Activated CD4-positive, CD25-positive, alpha-beta regulatory T cell treated with anti-CD3 and anti-CD28 coated beads, Interleukin-2, amount 50 U/mL, for 24 hours (primary cell): ENCODE measurements at regions not wholly inside any gene's neighbourhood (a gene's known extent, or its start where the extent isn't known, plus 50 kb on each side); places are given as distances from the start of the nearest gene placed in this dataset.
"Not testable (repeated sequence)": the region's sequence is repeated elsewhere in the genome, so short reads cannot be mapped to it uniquely, and the experiment has no call there.

ENCODE experiments used
- ATAC-seq, 2 donors: fragments of 150-1000 bp; cut with Tn5 transposase; one replicate each; pipeline ENCODE4 v1.10.0; 2021; ENCODE audit warnings: mild to moderate bottlenecking in 1 of 2, moderate library complexity in 1 of 2

DNA sequence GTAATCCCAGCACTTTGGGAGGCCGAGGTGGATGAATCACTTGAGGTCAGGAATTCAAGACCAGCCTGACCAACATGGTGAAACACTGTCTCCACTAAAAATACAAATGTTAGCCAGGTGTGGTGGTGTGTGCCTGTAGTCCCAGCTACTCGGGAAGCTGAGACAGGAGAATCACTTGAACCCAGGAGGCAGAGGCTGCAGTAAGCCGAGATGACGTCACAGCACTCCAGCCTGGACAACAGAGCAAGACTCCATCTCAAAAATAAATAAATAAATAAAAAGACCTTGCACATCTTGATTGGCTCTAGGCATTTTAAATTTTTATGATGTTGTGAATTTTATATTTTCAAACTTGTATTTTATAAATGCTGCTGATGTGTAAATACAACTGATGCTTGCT is 141.7 kb downstream of the ARRDC3 start:
- not testable (repeated sequence) for ATAC-seq

- no peak for ATAC-seq
These were observed 142.9 kb downstream of the ARRDC3 start for GRCh38 chr5:91240175-91240574.

DNA sequence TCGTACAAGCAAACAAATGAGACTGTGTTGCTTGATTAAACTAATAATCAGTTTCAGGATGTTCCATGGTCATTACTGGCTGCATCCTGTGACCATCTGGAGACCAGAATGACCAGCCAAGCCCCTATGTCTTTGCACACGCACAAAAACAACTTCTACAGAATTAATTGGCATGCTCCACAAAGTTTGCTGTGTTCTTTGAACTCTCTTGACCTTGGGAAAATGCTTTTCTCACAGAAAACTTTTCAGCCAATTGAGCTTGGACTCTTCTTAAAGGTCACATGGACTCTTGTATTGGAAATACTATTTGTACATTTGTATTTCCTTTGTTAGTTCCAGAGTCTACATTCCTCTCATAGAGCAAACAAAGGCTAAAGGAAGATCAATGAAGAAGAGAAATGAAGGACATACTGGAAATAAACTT is 147.8 kb downstream of the ARRDC3 start:
- no peak for ATAC-seq

DNA sequence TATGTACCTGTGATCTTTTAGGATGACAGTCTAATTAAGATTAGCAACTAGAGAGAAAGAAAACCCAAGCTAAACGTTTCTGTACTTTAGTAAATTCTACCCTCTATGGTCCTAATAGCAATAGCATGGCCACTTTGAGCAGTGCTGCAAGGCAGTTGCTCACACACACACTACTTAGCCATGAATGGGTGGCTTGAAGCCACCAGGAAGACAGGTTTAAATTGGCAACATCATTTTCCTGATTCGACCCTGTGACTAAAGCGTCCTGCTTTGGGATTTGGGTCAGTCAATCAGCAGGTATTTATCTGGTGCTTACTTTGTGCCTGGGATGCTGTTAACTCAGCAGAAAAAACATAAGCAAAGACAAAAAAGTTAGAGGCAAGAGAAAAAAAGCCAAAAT is 150.6 kb downstream of the ARRDC3 start:
- no peak for ATAC-seq

DNA sequence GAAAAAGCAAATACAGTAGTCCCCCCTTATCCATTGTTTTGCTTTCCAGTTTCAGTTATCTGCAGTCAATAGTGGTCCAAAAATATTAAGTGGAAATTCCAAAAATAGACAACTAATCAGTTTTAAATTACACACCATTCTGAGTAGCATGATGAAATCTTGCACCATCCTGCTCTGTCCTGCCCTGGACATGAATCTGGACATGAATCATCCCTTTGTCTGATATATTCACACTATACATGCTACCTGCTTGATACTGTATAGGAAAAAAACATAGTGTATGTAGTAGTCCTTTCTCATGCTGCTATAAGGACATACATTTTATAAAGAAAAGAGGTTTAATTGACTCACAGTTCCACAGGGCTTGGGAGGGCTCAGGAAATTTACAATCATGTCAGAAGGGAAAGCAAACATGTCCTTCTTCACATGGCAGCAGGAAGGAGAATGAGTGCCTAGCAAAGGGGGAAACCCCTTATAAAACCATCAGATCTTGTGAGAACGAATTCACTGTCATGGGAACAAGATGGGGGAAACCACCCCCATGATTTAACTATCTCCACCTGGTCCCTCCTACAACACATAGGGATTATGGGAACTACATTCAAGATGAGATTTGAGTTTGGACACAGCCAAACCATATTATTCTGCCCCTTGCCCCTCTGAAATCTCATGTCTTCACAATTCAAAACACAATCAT is 153.9 kb downstream of the ARRDC3 start:
- ATAC-seq, result no peak

GRCh38 chr5:91228188-91228587 is 154.9 kb downstream of the ARRDC3 start:
- ATAC-seq, result no peak

GRCh38 chr5:91225848-91226686 is 157.1 kb downstream of the ARRDC3 start:
- peak; percentile 55 to 65 for ATAC-seq

DNA sequence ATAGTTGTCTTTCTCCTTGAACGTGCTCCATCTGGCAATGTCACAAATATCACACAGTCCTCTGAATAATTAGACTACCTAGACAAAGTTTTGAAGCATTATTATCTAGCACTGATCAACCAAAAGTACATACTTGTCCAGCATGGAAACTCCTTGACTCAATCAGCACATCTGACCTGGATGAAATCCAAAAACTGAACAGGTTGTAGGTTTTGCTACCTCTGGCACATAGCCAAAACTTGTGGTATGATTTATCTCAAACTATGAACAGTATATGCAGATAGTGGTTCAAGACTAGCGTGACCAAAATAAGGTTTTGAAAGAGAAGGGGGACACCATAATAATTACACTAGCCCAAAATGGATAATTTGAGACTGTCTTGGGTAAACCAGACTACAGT is 158.1 kb downstream of the ARRDC3 start:
- ATAC-seq, result no peak

DNA sequence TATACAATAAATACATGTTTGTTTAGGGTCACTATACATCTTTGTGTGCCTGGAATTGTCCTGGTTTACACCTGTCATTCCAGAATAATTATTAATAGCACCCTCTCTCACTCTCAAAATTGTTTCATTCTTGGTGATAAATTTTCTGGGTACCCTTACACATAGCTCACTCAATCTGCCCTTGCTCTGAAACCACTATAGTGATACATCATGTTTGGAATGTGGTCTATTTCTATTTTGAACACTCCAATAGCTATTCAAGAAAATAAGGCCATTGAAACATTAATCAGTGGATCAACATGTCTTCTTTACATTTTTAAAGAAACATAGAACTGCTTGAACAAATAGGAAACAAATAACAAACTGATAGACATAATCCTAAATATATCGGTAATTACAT is 158.7 kb downstream of the ARRDC3 start:
- no peak for ATAC-seq

- ATAC-seq, result no peak
These were observed 159.2 kb downstream of the ARRDC3 start for GRCh38 chr5:91223886-91224285.

- no peak for ATAC-seq
These were observed 160.6 kb downstream of the ARRDC3 start for GRCh38 chr5:91222482-91222881.

DNA sequence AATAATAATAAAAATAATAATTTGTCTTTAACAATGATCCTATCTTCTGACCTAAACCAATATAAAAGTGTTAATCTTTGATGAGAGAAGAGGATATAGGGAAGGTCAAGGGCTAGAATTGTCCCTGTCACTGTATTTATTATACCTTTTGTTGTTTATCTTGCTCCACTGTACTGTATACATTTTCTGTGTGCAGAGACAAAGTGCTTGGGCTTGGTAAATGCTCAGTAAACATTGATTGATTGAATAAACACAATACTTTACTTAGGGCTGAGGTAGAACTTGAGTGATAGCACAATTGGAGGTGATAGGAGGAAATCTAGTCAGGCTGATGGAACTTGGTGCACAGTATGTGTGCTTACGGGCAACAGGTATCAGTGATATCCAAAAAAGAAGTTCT is 161.2 kb downstream of the ARRDC3 start:
- ATAC-seq, result no peak

DNA sequence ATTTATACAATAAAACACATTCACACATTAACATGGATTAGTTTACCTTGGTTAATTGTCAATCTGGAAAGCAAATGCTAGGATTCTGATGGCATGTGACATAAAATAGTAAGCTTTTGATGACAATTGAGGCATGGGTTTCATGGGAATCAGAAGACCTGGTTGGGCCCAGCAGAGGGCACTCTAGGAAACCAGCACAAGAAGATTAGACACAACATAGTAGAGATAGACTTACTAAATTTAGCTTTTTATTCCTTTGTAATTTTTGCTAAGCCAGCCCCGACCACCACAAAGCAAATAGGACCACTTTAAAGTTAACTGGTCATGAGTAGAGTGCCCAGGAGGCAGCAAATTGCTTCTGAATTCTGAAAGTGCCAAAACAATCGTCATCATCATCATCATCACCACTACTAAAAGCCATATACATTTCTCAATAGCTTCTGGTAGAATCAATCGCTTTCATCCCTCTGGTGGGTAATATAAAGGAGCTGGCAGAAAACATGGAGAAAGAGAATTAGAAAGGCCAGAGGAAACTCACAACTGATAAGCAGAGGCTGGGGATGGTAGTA is 163.2 kb downstream of the ARRDC3 start:
- ATAC-seq, result peak in 1 of 2 donors; percentile 45

- no peak for ATAC-seq
These were observed 163.9 kb downstream of the ARRDC3 start for GRCh38 chr5:91219091-91219802.

- ATAC-seq, result no peak
These were observed 165.3 kb downstream of the ARRDC3 start for GRCh38 chr5:91217859-91218258.

- no peak for ATAC-seq
These were observed 168.5 kb downstream of the ARRDC3 start for GRCh38 chr5:91214571-91214970.
